HCT116 (cell line): ENCODE measurements at regions not wholly inside any gene's neighbourhood (a gene's known extent, or its start where the extent isn't known, plus 50 kb on each side); places are given as distances from the start of the nearest gene placed in this dataset.

Experiments used
- POLR2AphosphoS5 ChIP-seq: IDR thresholded peaks from 2 replicates; pipeline ENCODE4 v1.6.1; 2011; ENCODE audit warnings: mild to moderate bottlenecking, low read depth, low read length, moderate library complexity
- SP1 ChIP-seq: IDR thresholded peaks from 2 replicates; pipeline ENCODE4 v1.6.1; 2012; ENCODE audit warnings: low read depth
- TF ChIP-seq, protein P1 (sequence below), 3 experiments: fragments of 200-600 bp in 1 of 3; sonication (generic) in 1 of 3; IDR thresholded peaks in 2 of 3; conservative IDR thresholded peaks in 1 of 3; 2 replicates each; pipeline ENCODE4 v1.5.1; 2012 to 2017; ENCODE audit warnings: low read depth in 2 of 3, low read length in 2 of 3, antibody characterized with exemption in 1 of 3, borderline replicate concordance in 1 of 3, control low read depth in 1 of 3, mild to moderate bottlenecking in 1 of 3, mixed read lengths in 1 of 3, mixed run types in 1 of 3, moderate library complexity in 1 of 3; ENCODE audit not compliant: insufficient read depth in 1 of 3

DNA sequence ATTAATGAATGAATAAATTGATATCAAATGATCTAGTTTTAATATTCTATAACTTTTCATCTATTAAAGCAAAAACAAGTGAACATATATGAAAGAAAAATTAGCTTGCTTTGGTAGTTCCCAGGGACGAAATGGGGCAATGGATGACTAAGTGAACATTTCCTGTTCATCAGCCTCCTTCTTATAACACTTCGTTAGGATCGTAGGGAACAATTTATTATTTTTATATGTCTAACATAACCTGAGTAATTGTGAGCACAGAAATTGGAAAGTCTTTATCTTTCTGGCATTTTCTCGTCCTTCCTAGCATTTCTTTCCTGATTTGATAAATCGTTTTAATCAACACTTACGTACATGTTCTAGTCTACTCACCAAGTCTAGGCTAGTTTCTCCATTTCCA, 59.1 kb upstream of the PPP1R3C start:
- TF ChIP-seq, protein P1, sequence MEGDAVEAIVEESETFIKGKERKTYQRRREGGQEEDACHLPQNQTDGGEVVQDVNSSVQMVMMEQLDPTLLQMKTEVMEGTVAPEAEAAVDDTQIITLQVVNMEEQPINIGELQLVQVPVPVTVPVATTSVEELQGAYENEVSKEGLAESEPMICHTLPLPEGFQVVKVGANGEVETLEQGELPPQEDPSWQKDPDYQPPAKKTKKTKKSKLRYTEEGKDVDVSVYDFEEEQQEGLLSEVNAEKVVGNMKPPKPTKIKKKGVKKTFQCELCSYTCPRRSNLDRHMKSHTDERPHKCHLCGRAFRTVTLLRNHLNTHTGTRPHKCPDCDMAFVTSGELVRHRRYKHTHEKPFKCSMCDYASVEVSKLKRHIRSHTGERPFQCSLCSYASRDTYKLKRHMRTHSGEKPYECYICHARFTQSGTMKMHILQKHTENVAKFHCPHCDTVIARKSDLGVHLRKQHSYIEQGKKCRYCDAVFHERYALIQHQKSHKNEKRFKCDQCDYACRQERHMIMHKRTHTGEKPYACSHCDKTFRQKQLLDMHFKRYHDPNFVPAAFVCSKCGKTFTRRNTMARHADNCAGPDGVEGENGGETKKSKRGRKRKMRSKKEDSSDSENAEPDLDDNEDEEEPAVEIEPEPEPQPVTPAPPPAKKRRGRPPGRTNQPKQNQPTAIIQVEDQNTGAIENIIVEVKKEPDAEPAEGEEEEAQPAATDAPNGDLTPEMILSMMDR (IDR thresholded peaks at IDR 0.05 in 2 of 3, conservative IDR thresholded peaks at IDR 0.05 in 1 of 3; ENCODE audit: borderline replicate concordance in 1 of 3, insufficient read depth in 1 of 3, low read depth in 2 of 3, low read length in 2 of 3): no peak
- TF ChIP-seq SP1: no peak
- TF ChIP-seq POLR2AphosphoS5: no peak
